Gastroesophageal sphincter (tissue), 4 donors: ENCODE measurements at regions not wholly inside any gene's neighbourhood (a gene's known extent, or its start where the extent isn't known, plus 50 kb on each side); places are given as distances from the start of the nearest gene placed in this dataset.
"Not testable (repeated sequence)": the region's sequence is repeated elsewhere in the genome, so short reads cannot be mapped to it uniquely, and the experiment has no call there.

Source experiments
- ATAC-seq: fragments of 150-250 bp; one replicate; pipeline ENCODE4 v1.9.1; 2016; ENCODE audit warnings: mild to moderate bottlenecking, moderate library complexity
- H3K27ac ChIP-seq, 4 donors: fragments of 200-600 bp; sonication (generic) in 3 of 4; 1 replicate in 3 of 4; 2 replicates in 1 of 4; pipeline ENCODE4 v1.5.1; 2016 to 2019
- H3K27me3 ChIP-seq: fragments of 200-600 bp; sonication (generic); one replicate; pipeline ENCODE4 v1.5.1; 2019
- H3K36me3 ChIP-seq, 2 donors: fragments of 200-600 bp; sonication (generic); one replicate each; pipeline ENCODE4 v1.5.1; 2019; ENCODE audit warnings: control low read depth in 1 of 2
- H3K4me1 ChIP-seq, 3 donors: fragments of 200-600 bp; sonication (generic); 1 replicate in 2 of 3; 2 replicates in 1 of 3; pipeline ENCODE4 v1.5.1; 2016 to 2019; ENCODE audit warnings: control low read depth in 2 of 3
- H3K4me3 ChIP-seq, 2 donors: fragments of 200-600 bp; sonication (generic); one replicate each; pipeline ENCODE4 v1.5.1; 2019; ENCODE audit warnings: mild to moderate bottlenecking in 1 of 2, moderate library complexity in 1 of 2
- H3K9me3 ChIP-seq, 3 donors: fragments of 200-600 bp; sonication (generic); one replicate each; pipeline ENCODE4 v1.5.1; 2017 to 2019; ENCODE audit warnings: control low read depth in 2 of 3
- CTCF ChIP-seq, 4 experiments: fragments of 200-600 bp in 2 of 4; fragments of 450-650 bp in 2 of 4; sonication (generic) in 1 of 4; IDR thresholded peaks; one replicate each; pipeline ENCODE4 v1.5.1; 2017 to 2019; ENCODE audit warnings: antibody characterized with exemption in 4 of 4, mild to moderate bottlenecking in 2 of 4, moderate library complexity in 2 of 4
- EP300 ChIP-seq: sonication (generic); formaldehyde crosslinking; IDR thresholded peaks from one replicate; pipeline ENCODE4 v1.6.1; 2017; ENCODE audit warnings: antibody characterized with exemption, mild to moderate bottlenecking
- POLR2A ChIP-seq, 2 donors: fragments of 450-650 bp; IDR thresholded peaks; one replicate each; pipeline ENCODE4 v1.6.1; 2017; ENCODE audit warnings: antibody characterized with exemption in 2 of 2, mild to moderate bottlenecking in 2 of 2, moderate library complexity in 1 of 2
- POLR2AphosphoS5 ChIP-seq: sonication (generic); formaldehyde crosslinking; IDR thresholded peaks from one replicate; pipeline ENCODE4 v1.6.1; 2017; ENCODE audit warnings: antibody characterized with exemption
- WGBS, 2 donors: methylation state at CpG; one replicate each; pipeline ENCODE4 v1.1.5; 2018; ENCODE audit warnings: low coverage in 1 of 2; 5-methylcytosine and 5-hydroxymethylcytosine counted together

GRCh38 chr2:153645599-153645998 lies 167.0 kb upstream of the RPRM start:
- Histone ChIP-seq H3K4me3 (no peak overlapping the region), H3K9me3 (no peaks in the 10 kb centered on the region), H3K4me1 (no peaks in the 10 kb centered on the region), H3K36me3 (no peaks in the 10 kb centered on the region), H3K27me3 (no peaks in the 10 kb centered on the region), H3K27ac (no peak overlapping the region)
- ATAC-seq = no peak
- TF ChIP-seq CTCF (IDR thresholded peaks at IDR 0.05) (no peak), POLR2A (IDR thresholded peaks at IDR 0.05) (no peak), EP300 (no peak), POLR2AphosphoS5 (no peak)

GRCh38 chr2:153657651-153658050 lies 179.1 kb upstream of the RPRM start:
- no peaks in the 10 kb centered on the region for H3K27me3 ChIP-seq
- 57 to 73% methylated on average over 1 of the region's 1 CpG for WGBS, 2 donors
- no peak for ATAC-seq
- no peak overlapping the region for H3K27ac ChIP-seq
- H3K36me3 ChIP-seq = no peaks in the 10 kb centered on the region
- no peaks in the 10 kb centered on the region for H3K9me3 ChIP-seq
- no peak overlapping the region for H3K4me3 ChIP-seq
- TF ChIP-seq POLR2A (IDR thresholded peaks at IDR 0.05) = no peak
- TF ChIP-seq CTCF (IDR thresholded peaks at IDR 0.05) = no peak
- no peak for TF ChIP-seq POLR2AphosphoS5
- no peak for TF ChIP-seq EP300
- H3K4me1 ChIP-seq = no peaks in the 10 kb centered on the region

DNA sequence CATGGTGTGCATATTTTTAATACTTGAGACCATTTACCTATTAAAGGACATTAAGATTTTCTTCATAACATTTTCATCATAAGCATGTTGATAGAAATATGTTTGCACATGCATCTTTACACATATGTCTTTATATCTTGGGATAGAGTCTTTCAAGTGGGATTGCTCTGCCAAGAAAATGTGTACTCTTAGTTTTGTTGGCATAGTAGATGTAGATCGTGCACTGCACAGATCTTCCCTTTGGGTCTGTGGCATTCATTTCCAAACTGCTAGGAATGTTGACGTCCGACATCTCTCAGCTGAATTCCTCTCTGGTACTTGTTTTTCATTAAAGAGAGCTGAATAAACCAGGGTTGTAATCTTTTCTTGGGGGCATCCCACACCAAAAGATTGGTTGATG lies 183.2 kb upstream of the RPRM start:
- no peak overlapping the region for H3K27ac ChIP-seq
- H3K27me3 ChIP-seq = no peaks in the 10 kb centered on the region
- TF ChIP-seq POLR2AphosphoS5 = no peak
- no peak for TF ChIP-seq EP300
- WGBS, 2 donors = 83 to 90% methylated on average over 2 to 3 of the region's 3 CpGs
- no peaks in the 10 kb centered on the region for H3K9me3 ChIP-seq
- no peaks in the 10 kb centered on the region for H3K36me3 ChIP-seq
- no peaks in the 10 kb centered on the region for H3K4me1 ChIP-seq
- no peak overlapping the region for H3K4me3 ChIP-seq
- ATAC-seq = no peak

GRCh38 chr2:153663371-153663770 lies 184.8 kb upstream of the RPRM start:
- Histone ChIP-seq H3K27ac (no peak overlapping the region), H3K4me1 (no peaks in the 10 kb centered on the region), H3K36me3 (no peaks in the 10 kb centered on the region), H3K9me3 (peaks cover 0 to 4% (median 0%) of the 10 kb centered on the region in 3 donors), H3K27me3 (no peaks in the 10 kb centered on the region), H3K4me3 (no peak overlapping the region)
- 45 to 54% methylated on average over 2 of the region's 2 CpGs for WGBS, 2 donors
- no peak for TF ChIP-seq POLR2AphosphoS5
- no peak for TF ChIP-seq POLR2A (IDR thresholded peaks at IDR 0.05)
- TF ChIP-seq EP300 = no peak
- TF ChIP-seq CTCF (IDR thresholded peaks at IDR 0.05) = no peak
- no peak for ATAC-seq

DNA sequence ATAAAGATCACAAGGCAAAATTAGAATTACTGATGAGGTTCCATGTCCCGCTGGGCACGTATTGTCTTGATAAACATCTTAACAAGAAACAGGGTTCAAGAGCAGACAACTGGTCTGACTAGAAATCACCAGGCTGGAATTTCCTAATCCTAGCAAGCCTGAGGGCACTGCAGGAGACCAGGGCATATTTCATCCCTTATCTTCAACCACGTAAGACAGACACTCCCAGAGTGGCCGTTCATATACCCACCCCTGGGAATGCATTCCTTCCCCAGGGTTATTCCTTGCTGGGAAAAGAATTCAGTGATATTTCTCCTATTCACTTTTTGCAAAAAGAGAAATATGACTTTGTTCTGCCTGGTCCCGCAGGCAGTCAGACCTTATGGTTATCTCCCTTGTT lies 185.4 kb upstream of the RPRM start:
- H3K9me3 ChIP-seq = peaks cover 0 to 11% (median 0%) of the 10 kb centered on the region in 3 donors
- not testable (repeated sequence) for ATAC-seq, H3K27me3 ChIP-seq, H3K27ac ChIP-seq, H3K36me3 ChIP-seq, H3K4me1 ChIP-seq, H3K4me3 ChIP-seq
- 81 to 100% methylated on average over 2 to 4 of the region's 5 CpGs for WGBS, 2 donors

- Histone ChIP-seq H3K27ac (no peak overlapping the region), H3K4me1 (no peaks in the 10 kb centered on the region), H3K36me3 (no peaks in the 10 kb centered on the region), H3K9me3 (peaks cover 0 to 11% (median 0%) of the 10 kb centered on the region in 3 donors), H3K27me3 (no peaks in the 10 kb centered on the region), H3K4me3 (no peak overlapping the region)
- TF ChIP-seq POLR2A (IDR thresholded peaks at IDR 0.05) (no peak), CTCF (IDR thresholded peaks at IDR 0.05) (no peak), POLR2AphosphoS5 (no peak), EP300 (no peak)
- 68 to 80% methylated on average over 1 to 2 of the region's 2 CpGs for WGBS, 2 donors
- ATAC-seq = no peak
Observed at GRCh38 chr2:153667475-153667874, 188.9 kb upstream of the RPRM start.
